ENCODE measurements at regions not wholly inside any gene's neighbourhood (a gene's known extent, or its start where the extent isn't known, plus 50 kb on each side); places are given as distances from the start of the nearest gene placed in this dataset.

- TF ChIP-seq CTCF (IDR thresholded peaks at IDR 0.05 in 2 of 3, conservative IDR thresholded peaks at IDR 0.05 in 1 of 3; ENCODE audit: borderline replicate concordance in 1 of 3, insufficient read depth in 1 of 3, low read depth in 2 of 3, low read length in 2 of 3) (no peak), EZH2 (IDR thresholded peaks at IDR 0.05) (no peak), POLR2AphosphoS5 (IDR thresholded peaks at IDR 0.05; ENCODE audit: low read depth, low read length) (no peak), CEBPB (IDR thresholded peaks at IDR 0.05; ENCODE audit: low read depth) (no peak), MAX (IDR thresholded peaks at IDR 0.05) (no peak), ZNF274 (IDR thresholded peaks at IDR 0.05; ENCODE audit: low read depth, low read length) (no peak), YY1 (IDR thresholded peaks at IDR 0.05; ENCODE audit: extremely low read depth, insufficient replicate concordance, low read depth, low read length) (no peak), REST (IDR thresholded peaks at IDR 0.05; ENCODE audit: low read depth) (no peak), POLR2A (IDR thresholded peaks at IDR 0.05; ENCODE audit: borderline replicate concordance, extremely low read depth, insufficient read depth, insufficient read length) (no peak), ZFX (IDR thresholded peaks at IDR 0.05) (no peak), SRF (IDR thresholded peaks at IDR 0.05; ENCODE audit: low read depth) (no peak)
Observed at GRCh38 chr11:107102692-107103477, 84.6 kb upstream of the GUCY1A2 start.
